Hematopoietic multipotent progenitor cell treated with erythropoietin and hydrocortisone succinate and interleukin-3 and kit ligand, for 17 days (in vitro differentiated cells): ENCODE measurements at regions not wholly inside any gene's neighbourhood (a gene's known extent, or its start where the extent isn't known, plus 50 kb on each side); places are given as distances from the start of the nearest gene placed in this dataset.

Experiments used
- DNase-seq: peaks from one replicate; pipeline ENCODE4 v3.0.0-alpha.2; 2015; ENCODE audit warnings: low spot score

DNA sequence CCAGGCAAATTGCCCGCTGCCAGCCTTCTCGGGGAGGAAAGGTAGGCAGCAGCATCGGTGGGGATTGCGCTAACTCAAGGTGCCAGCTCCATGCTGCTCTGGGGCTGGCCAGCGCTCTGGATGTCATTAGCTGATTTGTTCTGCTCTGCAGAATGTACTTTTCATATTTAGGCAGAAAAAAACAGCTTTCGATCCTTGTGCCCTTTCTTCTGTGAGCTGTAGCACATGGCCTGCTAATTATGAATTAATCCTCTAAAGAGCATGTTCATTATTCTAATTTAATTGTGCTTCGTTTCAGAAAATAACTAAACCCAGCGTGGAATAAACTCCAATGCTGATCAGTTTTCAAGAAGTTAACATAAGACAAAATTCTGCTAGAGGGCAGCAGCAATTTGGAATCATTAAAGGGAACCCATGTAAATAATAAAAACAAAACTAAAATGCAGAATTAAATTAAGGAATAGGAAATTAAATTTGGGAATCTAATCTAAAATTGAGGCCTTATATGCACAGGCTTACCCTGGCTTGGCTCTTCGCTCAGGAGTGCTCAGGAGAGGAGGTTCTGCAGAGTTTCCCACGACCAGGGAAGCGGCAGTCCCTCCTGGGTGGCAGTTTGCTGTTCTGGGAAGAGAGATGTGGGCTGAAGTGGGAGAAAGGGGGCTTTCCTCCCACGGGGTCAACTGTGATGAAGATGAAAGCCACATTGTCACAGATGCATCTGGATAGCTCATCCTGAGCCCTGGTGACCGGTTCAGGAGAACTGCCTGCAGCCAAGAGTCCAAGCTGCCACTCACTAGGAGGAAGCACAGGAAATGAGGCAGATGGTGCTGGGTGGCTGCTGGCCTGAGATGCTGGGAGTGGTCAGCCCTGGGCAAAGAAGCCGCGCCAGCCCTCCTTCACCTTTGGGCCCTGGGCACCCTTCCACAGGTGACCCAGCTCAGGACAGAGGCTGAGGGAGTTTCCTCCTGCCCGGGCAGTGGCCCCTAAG, 93.2 kb upstream of the PKDCC start:
- DNase-seq: no peak

GRCh38 chr2:41955316-41956043, 92.3 kb upstream of the PKDCC start:
- no peak for DNase-seq

- DNase-seq: no peak
Measured at GRCh38 chr2:41957431-41957830, 90.4 kb upstream of the PKDCC start.

GRCh38 chr2:41958251-41958650, 89.6 kb upstream of the PKDCC start:
- no peak for DNase-seq

- no peak for DNase-seq
Measured at GRCh38 chr2:41958775-41959174, 89.0 kb upstream of the PKDCC start.

DNA sequence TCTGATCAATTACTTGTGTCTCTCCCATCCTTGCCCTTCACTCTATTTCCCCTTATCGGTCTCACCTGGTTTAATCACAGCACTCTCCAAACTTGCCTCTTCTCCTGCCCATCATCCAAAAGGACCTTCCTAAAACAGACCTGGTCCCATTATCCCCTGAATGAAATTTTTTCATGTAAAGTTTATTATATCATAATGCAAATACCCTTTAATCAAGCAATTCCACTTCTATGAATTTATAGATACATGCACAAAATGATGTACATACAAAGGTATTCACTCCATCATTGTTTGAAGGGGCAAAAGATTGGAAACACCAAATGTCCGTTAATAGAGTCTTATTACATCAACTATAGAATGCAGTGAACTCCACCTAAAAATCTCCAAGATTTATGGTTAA, 88.1 kb upstream of the PKDCC start:
- DNase-seq: no peak

DNA sequence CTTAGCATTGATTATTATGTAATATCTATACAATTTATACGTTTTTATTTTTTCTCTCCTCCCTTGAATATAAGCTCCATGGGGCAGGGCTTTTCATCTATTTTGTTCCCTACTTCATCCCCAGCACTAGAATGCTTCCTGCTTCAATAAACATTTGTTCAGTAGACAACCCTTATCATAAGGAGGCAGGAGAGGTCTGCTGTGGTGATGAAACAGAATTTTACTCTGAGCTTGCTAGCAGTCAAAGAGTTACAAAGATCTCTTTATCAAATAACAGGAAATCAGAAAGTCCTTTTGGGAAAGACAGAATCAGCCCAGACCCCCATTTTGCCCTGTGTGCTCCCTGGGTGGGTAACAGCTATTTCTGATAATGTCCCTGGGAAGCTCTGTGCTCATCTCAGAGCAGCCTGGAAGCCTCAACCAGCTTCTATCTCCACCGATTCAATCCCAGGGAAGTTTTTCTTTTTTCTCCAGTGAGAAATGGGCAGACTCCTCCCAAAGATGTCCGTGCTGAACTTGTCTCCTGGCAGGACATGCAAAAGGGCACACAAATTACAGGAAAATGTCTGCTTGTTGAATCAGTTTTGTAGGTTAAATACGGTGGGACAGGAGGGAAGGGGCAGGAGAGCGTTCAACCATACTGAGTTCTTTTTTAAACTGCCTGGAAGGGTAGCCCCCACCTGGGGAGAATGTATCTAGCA, 84.7 kb upstream of the PKDCC start:
- DNase-seq: no peak

DNA sequence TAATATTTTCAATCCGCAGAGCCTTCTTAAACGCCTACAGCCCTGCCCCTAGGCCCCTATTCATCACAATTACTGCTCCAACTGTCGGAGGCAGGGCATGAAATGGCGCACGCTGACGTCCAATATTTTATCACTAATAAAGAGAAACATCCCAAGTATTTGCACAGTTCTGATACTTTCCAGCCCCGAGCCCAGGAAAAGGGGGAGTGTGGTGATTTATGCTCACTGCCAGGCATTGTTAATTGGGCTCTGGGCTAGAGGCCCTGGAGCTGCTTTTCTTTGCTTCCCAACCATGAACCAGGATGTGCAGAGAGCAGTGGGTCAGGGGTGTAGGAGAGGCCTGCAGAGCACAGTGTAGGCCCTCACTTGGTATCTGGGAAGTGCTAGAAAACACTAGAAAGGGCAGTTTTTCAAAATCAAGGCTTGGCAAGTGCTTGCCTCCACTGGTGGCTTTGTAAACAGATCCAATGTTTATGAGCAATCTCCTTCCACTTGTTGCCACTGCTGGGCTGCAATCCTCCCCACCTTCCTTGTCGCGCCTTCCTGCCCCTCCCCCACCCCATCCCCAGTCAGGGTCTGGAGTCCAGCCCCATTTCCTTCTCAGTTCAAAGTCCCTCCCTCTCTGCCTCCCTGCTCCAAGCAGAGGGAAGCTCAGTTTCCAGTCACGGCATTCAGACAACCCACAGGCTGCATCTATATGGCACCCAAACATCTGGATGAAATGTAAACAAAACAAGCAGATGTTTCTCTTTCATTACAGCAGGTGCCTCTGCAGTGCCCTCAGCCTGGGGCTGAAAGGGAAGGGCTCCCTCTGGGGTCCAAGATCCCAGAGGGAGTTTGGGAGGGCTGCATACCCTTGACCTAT, 83.9 kb upstream of the PKDCC start:
- no peak for DNase-seq

DNA sequence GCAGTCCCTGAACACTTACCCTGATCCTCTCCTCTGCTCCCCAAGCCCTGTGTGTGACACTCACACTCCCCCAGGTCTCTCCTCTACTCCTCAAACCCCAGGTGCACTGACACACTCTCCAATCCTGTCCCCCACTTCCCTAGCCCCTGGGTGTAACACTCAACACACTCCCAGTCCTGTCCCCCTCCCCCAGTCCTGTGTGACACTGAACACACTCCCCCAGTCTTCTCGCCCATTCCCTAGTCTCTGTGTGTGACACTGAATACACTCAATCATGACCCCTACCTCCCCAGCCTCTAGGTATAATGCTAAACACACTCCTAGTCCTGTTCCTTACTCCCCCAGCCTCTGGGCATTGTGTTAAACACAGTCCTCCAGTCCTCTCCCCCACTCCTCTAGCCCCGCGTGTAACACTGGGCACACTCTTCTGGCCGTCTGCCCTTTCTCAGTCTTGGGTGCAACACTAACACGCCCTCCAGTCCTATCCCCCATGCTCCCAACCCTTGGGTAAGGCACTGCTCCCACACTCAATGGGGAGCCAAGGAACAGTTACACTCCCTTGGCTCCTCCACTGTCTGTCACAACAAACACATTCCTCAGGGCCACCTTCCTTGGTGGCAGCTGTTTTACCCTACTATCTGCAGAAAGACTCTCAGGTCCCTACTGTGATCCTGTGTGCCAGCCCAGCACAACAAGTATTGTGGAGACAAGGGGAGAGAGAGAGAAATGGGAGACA, 82.5 kb upstream of the PKDCC start:
- no peak for DNase-seq

DNA sequence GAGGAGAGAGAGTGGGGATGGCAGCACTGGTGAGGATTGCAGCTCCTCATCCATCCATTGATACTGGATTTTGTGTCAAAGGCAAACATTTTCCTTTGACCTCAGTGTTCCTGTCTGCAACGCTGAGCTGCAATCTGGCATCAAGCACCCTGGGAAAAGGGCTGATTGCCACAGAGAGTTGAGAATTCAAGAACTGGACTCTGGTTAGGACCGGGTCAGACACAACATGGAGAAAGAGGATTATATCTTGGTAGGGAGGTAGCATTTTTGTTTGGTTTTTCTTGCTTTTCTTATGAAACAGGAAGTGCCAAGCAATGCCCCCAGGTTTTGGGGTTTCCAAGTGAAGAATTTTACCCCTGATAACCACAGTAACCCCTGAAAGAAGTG, 81.9 kb upstream of the PKDCC start:
- no peak for DNase-seq

GRCh38 chr2:41966431-41966893, 81.4 kb upstream of the PKDCC start:
- DNase-seq: no peak

DNA sequence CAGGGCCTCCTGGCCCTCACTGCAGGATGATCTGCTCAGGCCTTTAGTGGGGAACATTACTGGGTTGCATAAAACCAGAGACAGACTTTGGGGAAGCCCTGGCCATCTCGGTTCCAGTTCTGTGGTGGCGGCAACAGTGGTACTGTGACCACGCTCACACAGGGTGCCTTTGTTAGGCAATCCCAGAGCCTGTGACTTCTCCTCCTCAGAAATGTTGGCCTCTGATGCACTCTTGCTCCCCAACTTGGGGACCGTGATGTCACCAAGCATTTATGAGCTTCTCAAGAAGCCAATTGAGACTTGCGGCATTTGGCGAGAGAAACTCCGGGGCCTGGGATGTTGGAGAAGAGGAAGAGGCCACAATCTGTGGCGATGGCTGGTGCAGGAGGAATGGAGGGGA, 80.9 kb upstream of the PKDCC start:
- DNase-seq: no peak

DNA sequence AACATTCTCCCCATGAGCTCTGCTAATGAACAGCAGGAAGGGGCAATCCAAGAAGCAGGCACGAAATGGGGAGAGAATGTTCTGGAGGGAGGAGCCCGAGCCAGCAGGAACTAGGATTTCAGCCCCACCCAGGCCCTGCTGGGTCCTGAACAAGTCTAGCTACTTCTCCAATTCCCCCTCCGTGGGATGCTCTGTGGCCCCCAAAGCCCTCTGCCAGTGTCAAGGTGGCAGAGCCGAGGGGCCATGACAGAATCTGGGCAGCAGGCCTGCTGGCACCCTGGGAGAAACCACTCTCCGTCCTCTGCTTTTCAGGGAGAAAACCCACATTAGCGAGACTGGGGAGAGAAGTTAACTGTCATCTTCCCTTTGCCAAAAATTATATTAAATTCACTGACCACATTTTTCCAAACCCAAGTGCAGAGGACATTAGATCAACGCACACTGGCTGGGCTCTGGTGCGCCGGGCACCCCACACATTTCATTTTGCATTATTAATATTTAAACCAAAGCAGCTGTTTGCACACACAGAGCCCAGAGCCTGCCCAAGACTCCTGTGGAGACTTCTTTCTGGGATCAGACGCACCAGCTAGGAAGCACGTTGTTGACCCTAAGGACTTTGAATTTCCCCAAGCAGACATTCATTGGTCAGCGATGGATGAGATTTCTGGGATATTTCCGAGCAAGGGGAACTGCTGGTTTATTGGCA, 80.2 kb upstream of the PKDCC start:
- no peak for DNase-seq

- DNase-seq: no peak
Measured at GRCh38 chr2:41968182-41968578, 79.6 kb upstream of the PKDCC start.

GRCh38 chr2:41970988-41971660, 76.7 kb upstream of the PKDCC start:
- DNase-seq: no peak

- DNase-seq: no peak
Measured at GRCh38 chr2:41972179-41972578, 75.6 kb upstream of the PKDCC start.

GRCh38 chr2:41972819-41973218, 75.0 kb upstream of the PKDCC start:
- DNase-seq: no peak

DNA sequence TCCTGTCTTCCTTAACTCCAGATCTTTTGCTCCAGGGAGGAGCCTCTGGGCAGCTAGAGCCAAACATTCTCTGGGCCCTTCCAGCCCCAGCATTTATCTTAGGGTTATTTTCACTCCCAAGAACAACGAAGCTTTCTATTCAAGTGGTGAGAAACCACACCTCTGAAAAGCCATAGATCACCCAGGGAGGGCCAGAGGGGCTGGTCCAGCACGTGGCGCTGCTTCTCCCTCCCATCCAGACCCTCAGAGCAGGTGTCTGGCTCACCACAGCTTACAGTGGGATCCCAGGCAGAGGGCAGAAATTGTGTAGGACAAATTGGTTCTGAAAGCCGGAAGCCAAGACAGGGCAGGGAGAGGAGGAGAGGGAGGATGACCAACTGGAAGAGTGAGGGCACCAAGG, 74.0 kb upstream of the PKDCC start:
- no peak for DNase-seq

GRCh38 chr2:41981417-41981816, 66.4 kb upstream of the PKDCC start:
- no peak for DNase-seq
